ENCODE measurements at regions not wholly inside any gene's neighbourhood (a gene's known extent, or its start where the extent isn't known, plus 50 kb on each side); places are given as distances from the start of the nearest gene placed in this dataset.

GRCh38 chr21:27606422-27606821 is 639.5 kb upstream of the ADAMTS5 start:
- H3K79me2 ChIP-seq (ENCODE audit: control insufficient read depth, insufficient read depth, low read length, poor library complexity), result no peaks in the 10 kb centered on the region
- no peak overlapping the region for H2BK5ac ChIP-seq (ENCODE audit: low read depth, low read length, poor library complexity)
- H3K36me3 ChIP-seq (ENCODE audit: control insufficient read depth in 1 of 2, insufficient read depth in 2 of 2, low read length in 2 of 2), result no peaks in the 10 kb centered on the region
- peaks cover 3% of the 10 kb centered on the region for H3K9me3 ChIP-seq (ENCODE audit: insufficient read depth, low read depth, low read length)
- H3K27ac ChIP-seq (ENCODE audit: low read depth, low read length), result no peak overlapping the region
- H3K4me3 ChIP-seq (ENCODE audit: low read depth, low read length), result no peak overlapping the region
- H2AK5ac ChIP-seq (ENCODE audit: low read length), result no peak overlapping the region
- no peak overlapping the region for H3K18ac ChIP-seq (ENCODE audit: low read length)
- no peak overlapping the region for H3K4me2 ChIP-seq (ENCODE audit: low read length)
- H3K4me1 ChIP-seq (ENCODE audit: control insufficient read depth in 1 of 2, insufficient read depth in 2 of 2, low read length in 2 of 2), result no peaks in the 10 kb centered on the region
- H4K91ac ChIP-seq (ENCODE audit: low read depth, low read length), result no peak overlapping the region
- H2BK120ac ChIP-seq (ENCODE audit: insufficient read depth, low read length, poor library complexity), result no peak overlapping the region
- no peak overlapping the region for H2AFZ ChIP-seq (ENCODE audit: insufficient read depth, low read length, poor library complexity)
- no peak overlapping the region for H3K9ac ChIP-seq (ENCODE audit: low read length)
- no peak overlapping the region for H2BK12ac ChIP-seq (ENCODE audit: low read length)
- no peaks in the 10 kb centered on the region for H3K27me3 ChIP-seq (ENCODE audit: insufficient read depth, low read length)
- H3K4ac ChIP-seq (ENCODE audit: low read depth, low read length), result no peak overlapping the region
- no peak overlapping the region for H4K8ac ChIP-seq (ENCODE audit: low read depth, low read length)
- no peak overlapping the region for H3K23ac ChIP-seq (ENCODE audit: low read length)
- WGBS (ENCODE audit: extremely low coverage, insufficient coverage, insufficient read length), result no CpG with 5 or more reads among the region's 9 CpGs
- no peak overlapping the region for H4K12ac ChIP-seq (ENCODE audit: low read depth, low read length)
- H3K79me1 ChIP-seq (ENCODE audit: low read length), result no peaks in the 10 kb centered on the region
- H3K14ac ChIP-seq (ENCODE audit: low read length), result no peak overlapping the region
- DNase-seq, result no peak

GRCh38 chr21:27596196-27596595 is 629.3 kb upstream of the ADAMTS5 start:
- no peak overlapping the region for H3K4me2 ChIP-seq (ENCODE audit: low read length)
- no peak overlapping the region for H4K91ac ChIP-seq (ENCODE audit: low read depth, low read length)
- no peak overlapping the region for H3K4ac ChIP-seq (ENCODE audit: low read depth, low read length)
- H3K18ac ChIP-seq (ENCODE audit: low read length), result no peak overlapping the region
- H3K14ac ChIP-seq (ENCODE audit: low read length), result no peak overlapping the region
- no peak for DNase-seq
- H3K4me1 ChIP-seq (ENCODE audit: control insufficient read depth in 1 of 2, insufficient read depth in 2 of 2, low read length in 2 of 2), result no peaks in the 10 kb centered on the region
- H4K12ac ChIP-seq (ENCODE audit: low read depth, low read length), result no peak overlapping the region
- H2AK5ac ChIP-seq (ENCODE audit: low read length), result no peak overlapping the region
- H3K4me3 ChIP-seq (ENCODE audit: low read depth, low read length), result no peak overlapping the region
- no peaks in the 10 kb centered on the region for H3K36me3 ChIP-seq (ENCODE audit: control insufficient read depth in 1 of 2, insufficient read depth in 2 of 2, low read length in 2 of 2)
- H2BK5ac ChIP-seq (ENCODE audit: low read depth, low read length, poor library complexity), result no peak overlapping the region
- no peak overlapping the region for H4K8ac ChIP-seq (ENCODE audit: low read depth, low read length)
- H3K79me1 ChIP-seq (ENCODE audit: low read length), result no peaks in the 10 kb centered on the region
- no peak overlapping the region for H3K9ac ChIP-seq (ENCODE audit: low read length)
- H3K27ac ChIP-seq (ENCODE audit: low read depth, low read length), result no peak overlapping the region
- H3K27me3 ChIP-seq (ENCODE audit: insufficient read depth, low read length), result no peaks in the 10 kb centered on the region
- H3K79me2 ChIP-seq (ENCODE audit: control insufficient read depth, insufficient read depth, low read length, poor library complexity), result no peaks in the 10 kb centered on the region
- H3K9me3 ChIP-seq (ENCODE audit: insufficient read depth, low read depth, low read length), result no peaks in the 10 kb centered on the region
- no peak overlapping the region for H3K23ac ChIP-seq (ENCODE audit: low read length)
- no peak overlapping the region for H2BK12ac ChIP-seq (ENCODE audit: low read length)
- H2AFZ ChIP-seq (ENCODE audit: insufficient read depth, low read length, poor library complexity), result no peak overlapping the region
- H2BK120ac ChIP-seq (ENCODE audit: insufficient read depth, low read length, poor library complexity), result no peak overlapping the region

- Histone ChIP-seq H3K4me2 (ENCODE audit: low read length) (no peak overlapping the region), H2AK5ac (ENCODE audit: low read length) (no peak overlapping the region), H3K14ac (ENCODE audit: low read length) (no peak overlapping the region), H4K8ac (ENCODE audit: low read depth, low read length) (no peak overlapping the region), H3K18ac (ENCODE audit: low read length) (no peak overlapping the region), H3K27ac (ENCODE audit: low read depth, low read length) (no peak overlapping the region), H3K79me1 (ENCODE audit: low read length) (no peaks in the 10 kb centered on the region), H4K91ac (ENCODE audit: low read depth, low read length) (no peak overlapping the region), H2AFZ (ENCODE audit: insufficient read depth, low read length, poor library complexity) (no peak overlapping the region), H2BK5ac (ENCODE audit: low read depth, low read length, poor library complexity) (no peak overlapping the region), H2BK12ac (ENCODE audit: low read length) (no peak overlapping the region), H3K4me3 (ENCODE audit: low read depth, low read length) (no peak overlapping the region), H4K12ac (ENCODE audit: low read depth, low read length) (no peak overlapping the region), H2BK120ac (ENCODE audit: insufficient read depth, low read length, poor library complexity) (no peak overlapping the region), H3K9ac (ENCODE audit: low read length) (no peak overlapping the region), H3K4ac (ENCODE audit: low read depth, low read length) (no peak overlapping the region), H3K4me1 (ENCODE audit: control insufficient read depth in 1 of 2, insufficient read depth in 2 of 2, low read length in 2 of 2) (no peaks in the 10 kb centered on the region), H3K36me3 (ENCODE audit: control insufficient read depth in 1 of 2, insufficient read depth in 2 of 2, low read length in 2 of 2) (no peaks in the 10 kb centered on the region), H3K9me3 (ENCODE audit: insufficient read depth, low read depth, low read length) (no peaks in the 10 kb centered on the region), H3K27me3 (ENCODE audit: insufficient read depth, low read length) (no peaks in the 10 kb centered on the region), H3K23ac (ENCODE audit: low read length) (no peak overlapping the region), H3K79me2 (ENCODE audit: control insufficient read depth, insufficient read depth, low read length, poor library complexity) (no peaks in the 10 kb centered on the region)
- no peak for DNase-seq
- WGBS (ENCODE audit: extremely low coverage, insufficient coverage, insufficient read length), result no CpG with 5 or more reads among the region's 1 CpG
These were observed 628.8 kb upstream of the ADAMTS5 start for GRCh38 chr21:27595716-27596115.

- Histone ChIP-seq H2BK120ac (ENCODE audit: insufficient read depth, low read length, poor library complexity) (no peak overlapping the region), H3K18ac (ENCODE audit: low read length) (no peak overlapping the region), H4K91ac (ENCODE audit: low read depth, low read length) (no peak overlapping the region), H3K14ac (ENCODE audit: low read length) (no peak overlapping the region), H2BK12ac (ENCODE audit: low read length) (no peak overlapping the region), H3K4ac (ENCODE audit: low read depth, low read length) (no peak overlapping the region), H2AK5ac (ENCODE audit: low read length) (no peak overlapping the region), H3K79me2 (ENCODE audit: control insufficient read depth, insufficient read depth, low read length, poor library complexity) (no peaks in the 10 kb centered on the region), H3K27me3 (ENCODE audit: insufficient read depth, low read length) (no peaks in the 10 kb centered on the region), H3K23ac (ENCODE audit: low read length) (peak overlapping the region; percentile 83), H3K9me3 (ENCODE audit: insufficient read depth, low read depth, low read length) (no peaks in the 10 kb centered on the region), H3K4me1 (ENCODE audit: control insufficient read depth in 1 of 2, insufficient read depth in 2 of 2, low read length in 2 of 2) (no peaks in the 10 kb centered on the region), H3K9ac (ENCODE audit: low read length) (no peak overlapping the region), H2BK5ac (ENCODE audit: low read depth, low read length, poor library complexity) (no peak overlapping the region), H3K79me1 (ENCODE audit: low read length) (no peaks in the 10 kb centered on the region), H4K12ac (ENCODE audit: low read depth, low read length) (no peak overlapping the region), H3K36me3 (ENCODE audit: control insufficient read depth in 1 of 2, insufficient read depth in 2 of 2, low read length in 2 of 2) (no peaks in the 10 kb centered on the region), H4K8ac (ENCODE audit: low read depth, low read length) (no peak overlapping the region), H3K4me3 (ENCODE audit: low read depth, low read length) (no peak overlapping the region), H2AFZ (ENCODE audit: insufficient read depth, low read length, poor library complexity) (no peak overlapping the region), H3K27ac (ENCODE audit: low read depth, low read length) (no peak overlapping the region), H3K4me2 (ENCODE audit: low read length) (no peak overlapping the region)
- no CpG with 5 or more reads among the region's 6 CpGs for WGBS (ENCODE audit: extremely low coverage, insufficient coverage, insufficient read length)
- DNase-seq, result no peak
These were observed 623.4 kb upstream of the ADAMTS5 start for GRCh38 chr21:27590271-27590670.
